Adrenal gland (tissue), 5 donors: ENCODE measurements at regions not wholly inside any gene's neighbourhood (a gene's known extent, or its start where the extent isn't known, plus 50 kb on each side); places are given as distances from the start of the nearest gene placed in this dataset.
"Not testable (repeated sequence)": the region's sequence is repeated elsewhere in the genome, so short reads cannot be mapped to it uniquely, and the experiment has no call there.

Experiments
- CTCF ChIP-seq, 6 experiments: fragments of 450-650 bp in 4 of 6; fragments of 200-600 bp in 2 of 6; sonication (generic) in 1 of 6; IDR thresholded peaks; 1 replicate in 5 of 6; 2 replicates in 1 of 6; pipeline versions ENCODE4 v1.5.1 to v1.8.0; 2016 to 2021; ENCODE audit warnings: antibody characterized with exemption in 6 of 6, mild to moderate bottlenecking in 2 of 6, moderate library complexity in 1 of 6
- POLR2A ChIP-seq, 2 donors: fragments of 450-650 bp; IDR thresholded peaks; one replicate each; pipeline ENCODE4 v1.6.1; 2017; ENCODE audit warnings: antibody characterized with exemption in 2 of 2, mild to moderate bottlenecking in 2 of 2, moderate library complexity in 1 of 2
- donor health status: DM: no; HTN: no; CAD: no.

GRCh38 chr14:89506891-89507452 lies 89.9 kb upstream of the FOXN3 start:
- not testable (repeated sequence) for TF ChIP-seq CTCF, POLR2A (IDR thresholded peaks at IDR 0.05)
